ENCODE measurements at regions not wholly inside any gene's neighbourhood (a gene's known extent, or its start where the extent isn't known, plus 50 kb on each side); places are given as distances from the start of the nearest gene placed in this dataset.

GRCh38 chr14:51145246-51145645 is 50.3 kb upstream of the TRIM9 start:
- intact Hi-C loops (cut with DNase I) = no loop called here
- DNase-seq (ENCODE audit: low spot score) = no peak
- ATAC-seq = no peak

- DNase-seq (ENCODE audit: low spot score) (no peak), ATAC-seq (peak; percentile 92)
- intact Hi-C loops (cut with DNase I) = no loop called here
Measured at GRCh38 chr14:51147183-51147582, 52.3 kb upstream of the TRIM9 start.

- no peak for ATAC-seq
- DNase-seq (ENCODE audit: low spot score) = no peak
- intact Hi-C loops (cut with DNase I) = no loop called here
Measured at GRCh38 chr14:51155326-51155725, 60.4 kb upstream of the TRIM9 start.

- intact Hi-C loops (cut with DNase I) = no loop called here
- no peak for ATAC-seq
Measured at GRCh38 chr14:51157012-51157411, 62.1 kb upstream of the TRIM9 start.

GRCh38 chr14:51160871-51161270 is 66.0 kb upstream of the TRIM9 start:
- no peak for ATAC-seq
- no peak for DNase-seq (ENCODE audit: low spot score)
- intact Hi-C loops (cut with DNase I) = no loop called here

More at GRCh38 chr14:51157012-51157411, 62.1 kb upstream of the TRIM9 start:
- no peak for DNase-seq (ENCODE audit: low spot score)

- intact Hi-C loops (cut with DNase I) = no loop called here
- ATAC-seq (no peak), DNase-seq (ENCODE audit: low spot score) (no peak)
Measured at GRCh38 chr14:51165415-51165814, 70.5 kb upstream of the TRIM9 start.

GRCh38 chr14:51167587-51168214 is 72.3 kb upstream of the TMX1 start:
- ATAC-seq = peak; percentile 98
- intact Hi-C loops (cut with DNase I) = no loop called here

GRCh38 chr14:51168215-51168613 is 71.8 kb upstream of the TMX1 start:
- DNase-seq (ENCODE audit: low spot score) = no peak
- ATAC-seq = peak; percentile 49
- intact Hi-C loops (cut with DNase I) = no loop called here

More at GRCh38 chr14:51167587-51168214, 72.3 kb upstream of the TMX1 start:
- no peak for DNase-seq (ENCODE audit: low spot score)

- ATAC-seq = no peak
- intact Hi-C loops (cut with DNase I) = no loop called here
- DNase-seq (ENCODE audit: low spot score) = no peak
Measured at GRCh38 chr14:51173863-51174262, 66.2 kb upstream of the TMX1 start.

GRCh38 chr14:51176839-51177238 is 63.2 kb upstream of the TMX1 start:
- DNase-seq (ENCODE audit: low spot score) (no peak), ATAC-seq (no peak)
- intact Hi-C loops (cut with DNase I) = no loop called here

GRCh38 chr14:51180577-51180976 is 59.5 kb upstream of the TMX1 start:
- ATAC-seq (no peak), DNase-seq (ENCODE audit: low spot score) (no peak)
- intact Hi-C loops (cut with DNase I) = no loop called here

GRCh38 chr14:51182131-51182565 is 57.9 kb upstream of the TMX1 start:
- ATAC-seq (no peak), DNase-seq (ENCODE audit: low spot score) (no peak)
- intact Hi-C loops (cut with DNase I) = no loop called here

GRCh38 chr14:51185180-51185579 is 54.9 kb upstream of the TMX1 start:
- DNase-seq (ENCODE audit: low spot score) (no peak), ATAC-seq (no peak)
- intact Hi-C loops (cut with DNase I) = no loop called here

- ATAC-seq (no peak), DNase-seq (ENCODE audit: low spot score) (no peak)
- intact Hi-C loops (cut with DNase I) = no loop called here
Measured at GRCh38 chr14:51185754-51186153, 54.3 kb upstream of the TMX1 start.

GRCh38 chr14:51188566-51189185 is 51.4 kb upstream of the TMX1 start:
- ATAC-seq (peak; percentile 70), DNase-seq (ENCODE audit: low spot score) (no peak)

GRCh38 chr14:51189600-51190376 is 50.3 kb upstream of the TMX1 start:
- intact Hi-C loops (cut with DNase I) = no loop called here
- ATAC-seq (no peak), DNase-seq (ENCODE audit: low spot score) (no peak)

More at GRCh38 chr14:51188566-51189185, 51.4 kb upstream of the TMX1 start:
- intact Hi-C loops (cut with DNase I) = no loop called here

Data from sciatic nerve (tissue), 2 donors.